Osteocyte (in vitro differentiated cells): ENCODE measurements at regions not wholly inside any gene's neighbourhood (a gene's known extent, or its start where the extent isn't known, plus 50 kb on each side); places are given as distances from the start of the nearest gene placed in this dataset.

Experiments
- DNase-seq: peaks from one replicate; pipeline ENCODE4 v3.0.0; 2021; ENCODE audit warnings: mixed read lengths; ENCODE audit not compliant: unreplicated experiment; ENCODE audit errors: extremely low spot score
- H3K27ac Mint-ChIP-seq: one replicate; pipeline ENCODE4 v1.8.0; 2021; ENCODE audit warnings: mild to moderate bottlenecking, mixed read lengths; ENCODE audit not compliant: unreplicated experiment
- H3K27me3 Mint-ChIP-seq: one replicate; pipeline ENCODE4 v1.8.0; 2021; ENCODE audit warnings: mixed read lengths; ENCODE audit not compliant: unreplicated experiment
- H3K36me3 Mint-ChIP-seq: one replicate; pipeline ENCODE4 v1.8.0; 2021; ENCODE audit warnings: mixed read lengths; ENCODE audit not compliant: unreplicated experiment
- H3K4me1 Mint-ChIP-seq: one replicate; pipeline ENCODE4 v1.8.0; 2021; ENCODE audit warnings: mixed read lengths; ENCODE audit not compliant: unreplicated experiment
- H3K4me3 Mint-ChIP-seq: one replicate; pipeline ENCODE4 v1.8.0; 2021; ENCODE audit warnings: mild to moderate bottlenecking, moderate library complexity, mixed read lengths; ENCODE audit not compliant: unreplicated experiment
- H3K9me3 Mint-ChIP-seq: one replicate; pipeline ENCODE4 v1.8.0; 2021; ENCODE audit warnings: mixed read lengths; ENCODE audit not compliant: unreplicated experiment
- CTCF ChIP-seq: fragments of 200-600 bp; sonication (generic); IDR thresholded peaks from 2 replicates; pipeline ENCODE4 v1.5.0; 2021; ENCODE audit warnings: antibody characterized with exemption, mild to moderate bottlenecking, moderate library complexity

DNA sequence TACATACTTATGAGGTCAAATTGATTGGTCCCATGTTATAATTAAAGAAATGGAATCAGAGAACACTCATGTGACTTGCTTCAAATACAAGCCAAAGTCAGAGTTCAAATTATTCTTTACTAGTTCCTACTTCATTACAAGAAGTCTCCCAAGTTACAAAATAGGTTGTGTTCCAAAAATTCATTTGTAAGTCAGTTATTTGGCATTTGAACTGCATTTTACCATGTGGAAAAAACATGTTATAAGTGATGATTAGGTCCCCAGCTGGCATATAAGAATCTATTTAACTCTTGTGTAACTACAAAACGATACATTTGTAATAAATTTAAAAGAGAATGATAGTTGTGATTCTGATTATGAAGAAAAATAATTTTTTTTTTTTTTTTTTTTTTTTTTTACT is 124.1 kb downstream of the DISP1 start:
- Mint-ChIP-seq H3K27ac (no peak overlapping the region), H3K36me3 (no peaks in the 10 kb centered on the region), H3K27me3 (no peaks in the 10 kb centered on the region), H3K4me3 (no peak overlapping the region), H3K4me1 (peaks cover 9% of the 10 kb centered on the region), H3K9me3 (no peaks in the 10 kb centered on the region)
- no peak for TF ChIP-seq CTCF
- DNase-seq = no peak

DNA sequence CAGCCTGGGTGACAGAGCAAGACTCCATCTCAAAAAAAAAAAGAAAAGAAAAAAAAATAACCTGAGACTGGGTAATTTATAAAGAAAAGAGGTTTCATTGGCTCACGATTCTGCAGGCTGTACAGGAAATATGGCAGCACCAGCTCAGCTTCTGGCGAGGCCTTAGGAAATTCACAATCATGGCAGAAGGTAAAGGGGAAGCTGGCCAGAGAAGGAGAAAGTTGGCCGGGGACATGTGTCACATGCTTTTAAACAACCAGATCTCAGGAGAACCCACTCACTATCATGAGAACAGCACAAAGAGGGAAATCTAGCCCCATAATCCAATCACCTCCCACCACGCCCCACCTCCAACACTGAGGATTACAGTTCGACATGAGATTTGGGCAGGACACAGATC is 125.3 kb downstream of the DISP1 start:
- Mint-ChIP-seq H3K4me3 (no peak overlapping the region), H3K9me3 (no peaks in the 10 kb centered on the region), H3K4me1 (peaks cover 9% of the 10 kb centered on the region), H3K27me3 (no peaks in the 10 kb centered on the region), H3K27ac (no peak overlapping the region), H3K36me3 (no peaks in the 10 kb centered on the region)
- TF ChIP-seq CTCF = no peak
- no peak for DNase-seq

- no peak for TF ChIP-seq CTCF
- Mint-ChIP-seq H3K36me3 (no peaks in the 10 kb centered on the region), H3K4me3 (no peak overlapping the region), H3K9me3 (no peaks in the 10 kb centered on the region), H3K27me3 (no peaks in the 10 kb centered on the region), H3K27ac (no peak overlapping the region), H3K4me1 (peaks cover 9% of the 10 kb centered on the region)
- DNase-seq = no peak
Measured at GRCh38 chr1:222940906-222941305, 126.1 kb downstream of the DISP1 start.

DNA sequence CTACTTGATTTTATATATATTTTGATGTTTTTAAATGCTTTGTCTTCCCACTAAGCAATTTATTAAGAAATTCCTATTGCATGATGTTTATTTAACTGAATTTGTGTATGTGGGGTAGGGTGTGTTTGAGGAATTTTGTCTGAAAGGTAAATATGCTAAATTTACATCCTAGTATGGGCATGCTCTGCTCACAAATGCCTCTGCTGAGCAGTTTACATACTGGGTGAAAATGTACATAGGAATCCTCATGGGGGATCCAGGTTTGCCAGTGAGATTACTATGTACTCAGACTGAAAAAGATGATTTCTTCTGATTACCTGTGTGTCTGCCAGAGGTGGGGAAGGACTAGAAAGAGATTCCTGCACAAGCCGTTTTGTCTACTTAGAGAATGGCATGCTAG is 126.6 kb downstream of the DISP1 start:
- Mint-ChIP-seq H3K9me3 (no peaks in the 10 kb centered on the region), H3K36me3 (no peaks in the 10 kb centered on the region), H3K27ac (no peak overlapping the region), H3K4me3 (no peak overlapping the region), H3K4me1 (peaks cover 9% of the 10 kb centered on the region), H3K27me3 (no peaks in the 10 kb centered on the region)
- no peak for TF ChIP-seq CTCF
- DNase-seq = no peak

GRCh38 chr1:222946436-222946835 is 131.6 kb downstream of the DISP1 start:
- H3K4me1 Mint-ChIP-seq = peaks cover 13% of the 10 kb centered on the region
- no peak overlapping the region for H3K27ac Mint-ChIP-seq
- no peak for TF ChIP-seq CTCF
- H3K36me3 Mint-ChIP-seq = peaks cover 3% of the 10 kb centered on the region
- no peaks in the 10 kb centered on the region for H3K9me3 Mint-ChIP-seq
- DNase-seq = no peak
- H3K4me3 Mint-ChIP-seq = no peak overlapping the region
- no peaks in the 10 kb centered on the region for H3K27me3 Mint-ChIP-seq
